HEK293 (cell line): ENCODE measurements at regions not wholly inside any gene's neighbourhood (a gene's known extent, or its start where the extent isn't known, plus 50 kb on each side); places are given as distances from the start of the nearest gene placed in this dataset.

ENCODE experiments used
- KLF8 ChIP-seq: fragments of 450-650 bp; formaldehyde crosslinking; IDR thresholded peaks from 2 replicates; pipeline ENCODE4 v1.5.1; 2016; ENCODE audit warnings: missing biosample characterization, missing genetic modification characterization
- SALL2 ChIP-seq: fragments of 450-650 bp; formaldehyde crosslinking; IDR thresholded peaks from 2 replicates; pipeline ENCODE4 v1.5.0; 2017; ENCODE audit warnings: missing biosample characterization, mild to moderate bottlenecking, missing genetic modification characterization, borderline replicate concordance
- SCRT1 ChIP-seq: fragments of 450-650 bp; formaldehyde crosslinking; IDR thresholded peaks from 2 replicates; pipeline ENCODE4 v1.5.1; 2016; ENCODE audit warnings: missing biosample characterization, missing genetic modification characterization, borderline replicate concordance
- SETDB1 ChIP-seq: IDR thresholded peaks from one replicate; pipeline ENCODE4 v1.6.1; 2017; ENCODE audit warnings: mild to moderate bottlenecking, low read length, moderate library complexity, mixed read lengths; ENCODE audit not compliant: insufficient read length
- TRIM28 ChIP-seq: IDR thresholded peaks from 2 replicates; pipeline ENCODE4 v1.6.1; 2011; ENCODE audit warnings: low read length, control low read depth, borderline replicate concordance
- ZBTB17 ChIP-seq: fragments of 450-650 bp; formaldehyde crosslinking; IDR thresholded peaks from 2 replicates; pipeline ENCODE4 v1.5.1; 2016; ENCODE audit warnings: missing biosample characterization, missing genetic modification characterization
- ZBTB21 ChIP-seq: fragments of 450-650 bp; formaldehyde crosslinking; IDR thresholded peaks from 2 replicates; pipeline ENCODE4 v1.5.1; 2017; ENCODE audit warnings: missing biosample characterization, missing genetic modification characterization
- ZBTB7A ChIP-seq: fragments of 450-650 bp; formaldehyde crosslinking; IDR thresholded peaks from 2 replicates; pipeline ENCODE4 v1.5.1; 2016; ENCODE audit warnings: low read depth, missing biosample characterization, missing genetic modification characterization
- ZEB2 ChIP-seq: fragments of 450-650 bp; formaldehyde crosslinking; IDR thresholded peaks from 2 replicates; pipeline ENCODE4 v1.5.1; 2016; ENCODE audit warnings: missing biosample characterization, missing genetic modification characterization
- ZNF175 ChIP-seq: fragments of 450-650 bp; formaldehyde crosslinking; IDR thresholded peaks from 2 replicates; pipeline ENCODE4 v1.5.1; 2016; ENCODE audit warnings: missing biosample characterization, missing genetic modification characterization
- ZNF221 ChIP-seq: fragments of 450-650 bp; formaldehyde crosslinking; IDR thresholded peaks from 2 replicates; pipeline ENCODE4 v1.5.1; 2017; ENCODE audit warnings: missing biosample characterization, missing genetic modification characterization, borderline replicate concordance
- ZNF23 ChIP-seq: fragments of 450-650 bp; formaldehyde crosslinking; IDR thresholded peaks from 2 replicates; pipeline ENCODE4 v1.5.1; 2016; ENCODE audit warnings: missing biosample characterization, missing genetic modification characterization, borderline replicate concordance
- ZNF266 ChIP-seq: fragments of 450-650 bp; formaldehyde crosslinking; IDR thresholded peaks from 2 replicates; pipeline ENCODE4 v1.5.1; 2016; ENCODE audit warnings: missing biosample characterization, missing genetic modification characterization, low read depth
- ZNF280C ChIP-seq: fragments of 450-650 bp; formaldehyde crosslinking; IDR thresholded peaks from 2 replicates; pipeline ENCODE4 v1.5.1; 2016; ENCODE audit warnings: missing biosample characterization, missing genetic modification characterization
- ZNF280D ChIP-seq: fragments of 450-650 bp; formaldehyde crosslinking; IDR thresholded peaks from 2 replicates; pipeline ENCODE4 v1.5.1; 2016; ENCODE audit warnings: missing biosample characterization, missing genetic modification characterization
- ZNF341 ChIP-seq: fragments of 450-650 bp; formaldehyde crosslinking; IDR thresholded peaks from 2 replicates; pipeline ENCODE4; 2016; ENCODE audit warnings: low read depth, missing biosample characterization, missing genetic modification characterization
- ZNF423 ChIP-seq: fragments of 450-650 bp; formaldehyde crosslinking; IDR thresholded peaks from 2 replicates; pipeline ENCODE4 v1.5.1; 2016; ENCODE audit warnings: missing biosample characterization, missing genetic modification characterization
- ZNF530 ChIP-seq: fragments of 450-650 bp; formaldehyde crosslinking; IDR thresholded peaks from 2 replicates; pipeline ENCODE4 v1.5.1; 2016; ENCODE audit warnings: low read depth, missing biosample characterization, missing genetic modification characterization
- ZNF558 ChIP-seq: fragments of 450-650 bp; formaldehyde crosslinking; IDR thresholded peaks from 2 replicates; pipeline ENCODE4 v1.5.1; 2016; ENCODE audit warnings: missing biosample characterization, missing genetic modification characterization
- ZNF561 ChIP-seq: fragments of 450-650 bp; IDR thresholded peaks from 2 replicates; pipeline ENCODE4 v1.5.1; 2018; ENCODE audit warnings: missing biosample characterization, missing genetic modification characterization, borderline replicate concordance
- ZNF585B ChIP-seq: fragments of 450-650 bp; formaldehyde crosslinking; IDR thresholded peaks from 2 replicates; pipeline ENCODE4 v1.5.1; 2016; ENCODE audit warnings: missing biosample characterization, missing genetic modification characterization
- ZNF621 ChIP-seq: fragments of 450-650 bp; formaldehyde crosslinking; IDR thresholded peaks from 2 replicates; pipeline ENCODE4 v1.5.1; 2017; ENCODE audit warnings: missing biosample characterization, missing genetic modification characterization
- ZNF626 ChIP-seq: fragments of 450-650 bp; sonication (Bioruptor Pico); formaldehyde crosslinking; IDR thresholded peaks from 2 replicates; pipeline ENCODE4 v1.5.1; 2018; ENCODE audit warnings: missing biosample characterization, missing genetic modification characterization, inconsistent platforms
- ZNF791 ChIP-seq: fragments of 450-650 bp; formaldehyde crosslinking; IDR thresholded peaks from 2 replicates; pipeline ENCODE4 v1.5.1; 2016; ENCODE audit warnings: missing biosample characterization, missing genetic modification characterization
- ZNF792 ChIP-seq: fragments of 450-650 bp; formaldehyde crosslinking; IDR thresholded peaks from 2 replicates; pipeline ENCODE4 v1.5.1; 2016; ENCODE audit warnings: missing biosample characterization, missing genetic modification characterization
- TF ChIP-seq, protein P1 (sequence below): fragments of 450-650 bp; formaldehyde crosslinking; IDR thresholded peaks from 2 replicates; pipeline ENCODE4 v1.5.1; 2016; ENCODE audit warnings: missing biosample characterization, missing genetic modification characterization, low read depth
- TF ChIP-seq, protein P2 (sequence below): fragments of 450-650 bp; formaldehyde crosslinking; IDR thresholded peaks from 2 replicates; pipeline ENCODE4 v1.5.1; 2016; ENCODE audit warnings: missing biosample characterization, missing genetic modification characterization, borderline replicate concordance
- TF ChIP-seq, protein P3 (sequence below): fragments of 450-650 bp; formaldehyde crosslinking; IDR thresholded peaks from 2 replicates; pipeline ENCODE4 v1.5.1; 2017; ENCODE audit warnings: missing biosample characterization, missing genetic modification characterization

DNA sequence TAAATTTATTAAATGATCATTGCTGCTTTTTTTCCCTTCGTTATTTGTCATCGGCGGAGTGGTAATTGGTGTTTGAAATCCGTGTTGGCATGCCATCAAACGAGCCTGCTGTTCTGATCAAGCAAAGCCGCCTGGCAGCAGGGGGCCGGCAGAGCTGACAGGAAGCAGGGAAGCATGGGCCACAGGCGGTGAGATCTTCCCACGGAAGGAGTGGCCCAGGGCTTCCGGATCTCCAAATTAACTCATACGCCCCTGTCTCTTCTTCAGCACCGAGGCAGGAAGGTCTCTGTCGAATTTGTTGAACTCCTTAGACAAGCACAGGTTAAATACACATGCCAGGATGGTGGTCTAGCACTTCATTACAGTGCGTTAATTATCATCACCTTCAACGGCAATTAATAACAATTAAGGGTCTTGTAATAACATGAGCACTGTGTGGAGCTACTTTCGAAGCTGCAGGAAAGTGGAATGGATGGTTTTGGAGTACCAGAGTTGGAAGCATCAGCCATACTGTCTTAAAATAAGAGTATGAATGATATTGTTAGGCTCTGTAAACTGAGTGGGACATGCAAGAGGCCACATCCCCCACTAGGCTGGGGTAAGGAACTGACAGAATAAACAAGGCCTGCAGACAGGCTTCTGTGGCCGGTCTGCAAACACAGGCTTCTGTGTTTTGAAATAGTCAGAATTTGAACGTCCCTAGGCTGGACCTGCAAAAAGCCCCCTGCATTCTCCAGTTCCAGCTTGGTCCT, 199.4 kb upstream of the DAB1 start (continued):
- TF ChIP-seq KLF8 (tag by site-specific recombination) (no peak), ZNF530 (tag by site-specific recombination) (no peak), ZNF341 (no peak), ZNF280C (tag by site-specific recombination) (no peak), ZNF792 (tag by site-specific recombination) (no peak), TRIM28 (peak; percentile 58; the same call in 1 of the 2 replicates), ZNF175 (tag by site-specific recombination) (no peak), SCRT1 (tag by site-specific recombination) (no peak), ZNF585B (tag by site-specific recombination) (no peak), ZNF621 (tag by site-specific recombination) (no peak), ZNF280D (tag by site-specific recombination) (no peak), ZNF423 (tag by site-specific recombination) (no peak), ZEB2 (peak; percentile 36; the same call in 1 of the 2 replicates), SALL2 (no peak), ZNF23 (no peak), ZNF626 (no peak), ZBTB17 (tag by site-specific recombination) (peak; percentile 59; the same call in 1 of the 2 replicates), ZNF791 (tag by site-specific recombination) (no peak), ZNF221 (no peak), ZNF266 (tag by site-specific recombination) (no peak), ZNF561 (no peak), ZBTB7A (tag by site-specific recombination) (no peak), ZNF558 (tag by site-specific recombination) (no peak), ZBTB21 (tag by site-specific recombination) (peak; percentile 27), SETDB1 (no peak)
- TF ChIP-seq, protein P1, sequence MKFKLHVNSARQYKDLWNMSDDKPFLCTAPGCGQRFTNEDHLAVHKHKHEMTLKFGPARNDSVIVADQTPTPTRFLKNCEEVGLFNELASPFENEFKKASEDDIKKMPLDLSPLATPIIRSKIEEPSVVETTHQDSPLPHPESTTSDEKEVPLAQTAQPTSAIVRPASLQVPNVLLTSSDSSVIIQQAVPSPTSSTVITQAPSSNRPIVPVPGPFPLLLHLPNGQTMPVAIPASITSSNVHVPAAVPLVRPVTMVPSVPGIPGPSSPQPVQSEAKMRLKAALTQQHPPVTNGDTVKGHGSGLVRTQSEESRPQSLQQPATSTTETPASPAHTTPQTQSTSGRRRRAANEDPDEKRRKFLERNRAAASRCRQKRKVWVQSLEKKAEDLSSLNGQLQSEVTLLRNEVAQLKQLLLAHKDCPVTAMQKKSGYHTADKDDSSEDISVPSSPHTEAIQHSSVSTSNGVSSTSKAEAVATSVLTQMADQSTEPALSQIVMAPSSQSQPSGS (tag by site-specific recombination), result no peak
- TF ChIP-seq, protein P2, sequence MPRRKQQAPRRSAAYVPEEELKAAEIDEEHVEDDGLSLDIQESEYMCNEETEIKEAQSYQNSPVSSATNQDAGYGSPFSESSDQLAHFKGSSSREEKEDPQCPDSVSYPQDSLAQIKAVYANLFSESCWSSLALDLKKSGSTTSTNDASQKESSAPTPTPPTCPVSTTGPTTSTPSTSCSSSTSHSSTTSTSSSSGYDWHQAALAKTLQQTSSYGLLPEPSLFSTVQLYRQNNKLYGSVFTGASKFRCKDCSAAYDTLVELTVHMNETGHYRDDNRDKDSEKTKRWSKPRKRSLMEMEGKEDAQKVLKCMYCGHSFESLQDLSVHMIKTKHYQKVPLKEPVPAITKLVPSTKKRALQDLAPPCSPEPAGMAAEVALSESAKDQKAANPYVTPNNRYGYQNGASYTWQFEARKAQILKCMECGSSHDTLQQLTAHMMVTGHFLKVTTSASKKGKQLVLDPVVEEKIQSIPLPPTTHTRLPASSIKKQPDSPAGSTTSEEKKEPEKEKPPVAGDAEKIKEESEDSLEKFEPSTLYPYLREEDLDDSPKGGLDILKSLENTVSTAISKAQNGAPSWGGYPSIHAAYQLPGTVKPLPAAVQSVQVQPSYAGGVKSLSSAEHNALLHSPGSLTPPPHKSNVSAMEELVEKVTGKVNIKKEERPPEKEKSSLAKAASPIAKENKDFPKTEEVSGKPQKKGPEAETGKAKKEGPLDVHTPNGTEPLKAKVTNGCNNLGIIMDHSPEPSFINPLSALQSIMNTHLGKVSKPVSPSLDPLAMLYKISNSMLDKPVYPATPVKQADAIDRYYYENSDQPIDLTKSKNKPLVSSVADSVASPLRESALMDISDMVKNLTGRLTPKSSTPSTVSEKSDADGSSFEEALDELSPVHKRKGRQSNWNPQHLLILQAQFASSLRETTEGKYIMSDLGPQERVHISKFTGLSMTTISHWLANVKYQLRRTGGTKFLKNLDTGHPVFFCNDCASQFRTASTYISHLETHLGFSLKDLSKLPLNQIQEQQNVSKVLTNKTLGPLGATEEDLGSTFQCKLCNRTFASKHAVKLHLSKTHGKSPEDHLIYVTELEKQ (tag by site-specific recombination), result no peak
- TF ChIP-seq, protein P3, sequence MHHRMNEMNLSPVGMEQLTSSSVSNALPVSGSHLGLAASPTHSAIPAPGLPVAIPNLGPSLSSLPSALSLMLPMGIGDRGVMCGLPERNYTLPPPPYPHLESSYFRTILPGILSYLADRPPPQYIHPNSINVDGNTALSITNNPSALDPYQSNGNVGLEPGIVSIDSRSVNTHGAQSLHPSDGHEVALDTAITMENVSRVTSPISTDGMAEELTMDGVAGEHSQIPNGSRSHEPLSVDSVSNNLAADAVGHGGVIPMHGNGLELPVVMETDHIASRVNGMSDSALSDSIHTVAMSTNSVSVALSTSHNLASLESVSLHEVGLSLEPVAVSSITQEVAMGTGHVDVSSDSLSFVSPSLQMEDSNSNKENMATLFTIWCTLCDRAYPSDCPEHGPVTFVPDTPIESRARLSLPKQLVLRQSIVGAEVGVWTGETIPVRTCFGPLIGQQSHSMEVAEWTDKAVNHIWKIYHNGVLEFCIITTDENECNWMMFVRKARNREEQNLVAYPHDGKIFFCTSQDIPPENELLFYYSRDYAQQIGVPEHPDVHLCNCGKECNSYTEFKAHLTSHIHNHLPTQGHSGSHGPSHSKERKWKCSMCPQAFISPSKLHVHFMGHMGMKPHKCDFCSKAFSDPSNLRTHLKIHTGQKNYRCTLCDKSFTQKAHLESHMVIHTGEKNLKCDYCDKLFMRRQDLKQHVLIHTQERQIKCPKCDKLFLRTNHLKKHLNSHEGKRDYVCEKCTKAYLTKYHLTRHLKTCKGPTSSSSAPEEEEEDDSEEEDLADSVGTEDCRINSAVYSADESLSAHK (tag by site-specific recombination), result no peak
